ENCODE measurements at regions not wholly inside any gene's neighbourhood (a gene's known extent, or its start where the extent isn't known, plus 50 kb on each side); places are given as distances from the start of the nearest gene placed in this dataset.
"Not testable (repeated sequence)": the region's sequence is repeated elsewhere in the genome, so short reads cannot be mapped to it uniquely, and the experiment has no call there.

DNA sequence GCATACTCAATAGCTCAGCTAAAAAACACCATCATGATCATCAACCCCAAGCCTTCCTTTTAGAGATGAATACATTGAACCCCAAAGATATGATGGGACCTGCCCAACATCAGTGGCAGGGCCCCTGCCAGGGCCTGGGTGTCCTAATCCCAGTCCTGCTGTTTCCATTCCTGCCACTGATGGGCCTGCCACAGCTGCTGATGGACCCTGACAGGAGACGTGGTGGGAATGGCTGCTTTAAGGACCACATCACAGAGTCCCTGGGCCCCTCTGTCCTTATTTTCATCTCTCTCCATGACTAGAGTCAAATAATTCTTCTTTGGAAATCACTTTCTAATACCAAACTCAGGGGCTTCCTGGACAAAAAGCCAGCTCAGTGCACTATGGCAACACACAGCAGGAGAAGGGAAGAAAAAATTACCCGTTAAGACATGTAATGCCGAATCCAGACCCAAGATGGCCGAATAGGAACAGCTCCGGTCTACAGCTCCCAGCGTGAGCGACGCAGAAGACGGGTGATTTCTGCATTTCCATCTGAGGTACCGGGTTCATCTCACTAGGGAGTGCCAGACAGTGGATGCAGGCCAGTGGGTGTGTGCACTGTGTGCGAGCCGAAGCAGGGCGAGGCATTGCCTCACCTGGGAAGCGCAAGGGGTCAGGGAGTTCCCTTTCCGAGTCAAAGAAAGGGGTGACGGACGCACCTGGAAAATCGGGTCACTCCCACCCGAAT lies 160.6 kb upstream of the THBS1 start:
- TF ChIP-seq POLR2A (IDR thresholded peaks at IDR 0.05); EP300 (IDR thresholded peaks at IDR 0.05; ENCODE audit: low read depth): not testable (repeated sequence)
- TF ChIP-seq, protein P1, sequence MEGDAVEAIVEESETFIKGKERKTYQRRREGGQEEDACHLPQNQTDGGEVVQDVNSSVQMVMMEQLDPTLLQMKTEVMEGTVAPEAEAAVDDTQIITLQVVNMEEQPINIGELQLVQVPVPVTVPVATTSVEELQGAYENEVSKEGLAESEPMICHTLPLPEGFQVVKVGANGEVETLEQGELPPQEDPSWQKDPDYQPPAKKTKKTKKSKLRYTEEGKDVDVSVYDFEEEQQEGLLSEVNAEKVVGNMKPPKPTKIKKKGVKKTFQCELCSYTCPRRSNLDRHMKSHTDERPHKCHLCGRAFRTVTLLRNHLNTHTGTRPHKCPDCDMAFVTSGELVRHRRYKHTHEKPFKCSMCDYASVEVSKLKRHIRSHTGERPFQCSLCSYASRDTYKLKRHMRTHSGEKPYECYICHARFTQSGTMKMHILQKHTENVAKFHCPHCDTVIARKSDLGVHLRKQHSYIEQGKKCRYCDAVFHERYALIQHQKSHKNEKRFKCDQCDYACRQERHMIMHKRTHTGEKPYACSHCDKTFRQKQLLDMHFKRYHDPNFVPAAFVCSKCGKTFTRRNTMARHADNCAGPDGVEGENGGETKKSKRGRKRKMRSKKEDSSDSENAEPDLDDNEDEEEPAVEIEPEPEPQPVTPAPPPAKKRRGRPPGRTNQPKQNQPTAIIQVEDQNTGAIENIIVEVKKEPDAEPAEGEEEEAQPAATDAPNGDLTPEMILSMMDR (IDR thresholded peaks at IDR 0.05) = not testable (repeated sequence)

Data from transverse colon (tissue), 3 donors.